Spleen (tissue), 7 donors: ENCODE measurements at regions not wholly inside any gene's neighbourhood (a gene's known extent, or its start where the extent isn't known, plus 50 kb on each side); places are given as distances from the start of the nearest gene placed in this dataset.

Experiments
- POLR2A ChIP-seq, 3 donors: fragments of 450-650 bp; IDR thresholded peaks; one replicate each; pipeline ENCODE4 v1.5.1; 2017; ENCODE audit warnings: antibody characterized with exemption in 3 of 3, mild to moderate bottlenecking in 1 of 3
- POLR2AphosphoS5 ChIP-seq, 3 donors: sonication (generic); formaldehyde crosslinking; IDR thresholded peaks; one replicate each; pipeline ENCODE4 v1.5.1; 2017; ENCODE audit warnings: antibody characterized with exemption in 3 of 3
- TF ChIP-seq, protein P1 (sequence below), 11 experiments: fragments of 200-600 bp in 7 of 11; fragments of 450-650 bp in 4 of 11; sonication (generic) in 4 of 11; IDR thresholded peaks in 8 of 11; conservative IDR thresholded peaks in 3 of 11; 1 replicate in 7 of 11; 2 replicates in 4 of 11; pipeline versions ENCODE4 v1.4.0 to v1.8.0; 2016 to 2021; ENCODE audit warnings: antibody characterized with exemption in 11 of 11, inconsistent platforms in 4 of 11, mild to moderate bottlenecking in 1 of 11
- donor health status: DM: no; HTN: no; CAD: no; lungs with moderate emphysema.
- donor health status: DM: no; HTN: no; CAD: no.
- donor health status: DM: no; HTN: no; CAD: no.

GRCh38 chr5:66234241-66234640, 90.1 kb downstream of the SREK1 start:
- TF ChIP-seq, protein P1, sequence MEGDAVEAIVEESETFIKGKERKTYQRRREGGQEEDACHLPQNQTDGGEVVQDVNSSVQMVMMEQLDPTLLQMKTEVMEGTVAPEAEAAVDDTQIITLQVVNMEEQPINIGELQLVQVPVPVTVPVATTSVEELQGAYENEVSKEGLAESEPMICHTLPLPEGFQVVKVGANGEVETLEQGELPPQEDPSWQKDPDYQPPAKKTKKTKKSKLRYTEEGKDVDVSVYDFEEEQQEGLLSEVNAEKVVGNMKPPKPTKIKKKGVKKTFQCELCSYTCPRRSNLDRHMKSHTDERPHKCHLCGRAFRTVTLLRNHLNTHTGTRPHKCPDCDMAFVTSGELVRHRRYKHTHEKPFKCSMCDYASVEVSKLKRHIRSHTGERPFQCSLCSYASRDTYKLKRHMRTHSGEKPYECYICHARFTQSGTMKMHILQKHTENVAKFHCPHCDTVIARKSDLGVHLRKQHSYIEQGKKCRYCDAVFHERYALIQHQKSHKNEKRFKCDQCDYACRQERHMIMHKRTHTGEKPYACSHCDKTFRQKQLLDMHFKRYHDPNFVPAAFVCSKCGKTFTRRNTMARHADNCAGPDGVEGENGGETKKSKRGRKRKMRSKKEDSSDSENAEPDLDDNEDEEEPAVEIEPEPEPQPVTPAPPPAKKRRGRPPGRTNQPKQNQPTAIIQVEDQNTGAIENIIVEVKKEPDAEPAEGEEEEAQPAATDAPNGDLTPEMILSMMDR (IDR thresholded peaks at IDR 0.05 in 8 of 11, conservative IDR thresholded peaks at IDR 0.05 in 3 of 11), result no peak
- TF ChIP-seq POLR2A (IDR thresholded peaks at IDR 0.05) (no peak), POLR2AphosphoS5 (IDR thresholded peaks at IDR 0.05) (no peak)
